GM23338 (cell line): ENCODE measurements at regions not wholly inside any gene's neighbourhood (a gene's known extent, or its start where the extent isn't known, plus 50 kb on each side); places are given as distances from the start of the nearest gene placed in this dataset.

Experiments
- ATAC-seq: fragments of 200-7000 bp; cut with Tn5 transposase; 3 replicates; pipeline ENCODE4 v1.9.1; 2020
- DNase-seq: peaks from one replicate; pipeline ENCODE4 v3.0.0-alpha.2; 2015; ENCODE audit warnings: low spot score
- H2AFZ ChIP-seq: fragments of 200-600 bp; sonication (generic); 2 replicates; pipeline ENCODE4 v1.8.0; 2016; ENCODE audit warnings: antibody characterized with exemption, mild to moderate bottlenecking, moderate library complexity
- H3F3A ChIP-seq: fragments of 200-600 bp; sonication (generic); replicated peaks from 2 replicates; pipeline ENCODE4 v1.8.0; 2017; ENCODE audit warnings: antibody characterized with exemption, mixed run types, low read depth
- H3K27ac ChIP-seq: fragments of 200-600 bp; sonication (generic); 2 replicates; pipeline ENCODE4 v1.6.1; 2016; ENCODE audit warnings: low read depth
- H3K27me3 ChIP-seq: fragments of 200-600 bp; sonication (generic); 2 replicates; pipeline ENCODE4 v1.8.0; 2016; ENCODE audit warnings: mild to moderate bottlenecking, mixed run types, moderate library complexity; ENCODE audit not compliant: insufficient read depth
- H3K36me3 ChIP-seq: fragments of 200-600 bp; sonication (generic); 2 replicates; pipeline ENCODE4 v1.8.0; 2016; ENCODE audit warnings: mild to moderate bottlenecking; ENCODE audit not compliant: insufficient read depth
- H3K4me1 ChIP-seq: fragments of 200-600 bp; sonication (generic); 2 replicates; pipeline ENCODE4 v1.8.0; 2016; ENCODE audit warnings: mild to moderate bottlenecking, moderate library complexity; ENCODE audit not compliant: insufficient read depth
- H3K4me2 ChIP-seq: fragments of 200-600 bp; sonication (generic); 2 replicates; pipeline ENCODE4 v1.7.1; 2017; ENCODE audit warnings: mixed run types
- H3K4me3 ChIP-seq: fragments of 200-600 bp; sonication (generic); 2 replicates; pipeline ENCODE4 v1.6.1; 2016; ENCODE audit warnings: mixed run types
- H3K79me2 ChIP-seq: fragments of 200-600 bp; sonication (generic); replicated peaks from 2 replicates; pipeline ENCODE4 v1.8.0; 2017; ENCODE audit warnings: mild to moderate bottlenecking; ENCODE audit not compliant: insufficient read depth
- H3K9me2 ChIP-seq: fragments of 200-600 bp; sonication (generic); 2 replicates; pipeline ENCODE4 v1.8.0; 2017; ENCODE audit not compliant: insufficient read depth
- H4K20me1 ChIP-seq: fragments of 200-600 bp; sonication (generic); replicated peaks from 2 replicates; pipeline ENCODE4 v1.8.0; 2017; ENCODE audit warnings: mild to moderate bottlenecking; ENCODE audit not compliant: insufficient read depth
- H3K27ac Mint-ChIP-seq: 2 replicates; pipeline ENCODE4 v1.8.0; 2020; ENCODE audit warnings: inconsistent platforms, mild to moderate bottlenecking, moderate library complexity, mixed read lengths
- H3K27me3 Mint-ChIP-seq: 3 replicates; pipeline ENCODE4 v1.8.0; 2022; ENCODE audit warnings: low read depth, mild to moderate bottlenecking, moderate library complexity, mixed read lengths, inconsistent platforms; ENCODE audit not compliant: insufficient read depth, poor library complexity
- H3K36me3 Mint-ChIP-seq: 3 replicates; pipeline ENCODE4 v1.8.0; 2021; ENCODE audit warnings: low read depth, mild to moderate bottlenecking, inconsistent platforms, moderate library complexity, mixed read lengths
- H3K4me1 Mint-ChIP-seq: 3 replicates; pipeline ENCODE4 v1.8.0; 2020; ENCODE audit warnings: mild to moderate bottlenecking, inconsistent platforms, mixed read lengths
- H3K4me3 Mint-ChIP-seq: 3 replicates; pipeline ENCODE4 v1.8.0; 2021; ENCODE audit warnings: moderate library complexity, mild to moderate bottlenecking, inconsistent platforms, mixed read lengths
- H3K9me3 Mint-ChIP-seq: 3 replicates; pipeline ENCODE4 v1.8.0; 2020; ENCODE audit warnings: moderate library complexity, mild to moderate bottlenecking, inconsistent platforms, mixed read lengths
- CREB1 ChIP-seq: fragments of 250-450 bp; sonication (Bioruptor Pico); IDR thresholded peaks from 2 replicates; pipeline ENCODE4 v1.5.0; 2020; ENCODE audit warnings: low read depth, mild to moderate bottlenecking, moderate library complexity
- ETS1 ChIP-seq: IDR thresholded peaks from 2 replicates; pipeline ENCODE4 v1.6.1; 2016; ENCODE audit warnings: antibody characterized with exemption
- EZH2phosphoT487 ChIP-seq: fragments of 200-600 bp; sonication (generic); IDR thresholded peaks from one replicate; pipeline ENCODE4 v1.8.1; 2018; ENCODE audit warnings: antibody characterized with exemption; ENCODE audit not compliant: unreplicated experiment
- POLR2AphosphoS5 ChIP-seq: IDR thresholded peaks from 2 replicates; pipeline ENCODE4 v1.6.1; 2016; ENCODE audit warnings: antibody characterized with exemption, low read depth
- REST ChIP-seq: IDR thresholded peaks from one replicate; pipeline ENCODE4 v1.6.1; 2018; ENCODE audit warnings: antibody characterized with exemption; ENCODE audit not compliant: unreplicated experiment
- STAT1 ChIP-seq: IDR thresholded peaks from one replicate; pipeline ENCODE4 v1.6.1; 2016; ENCODE audit warnings: antibody characterized with exemption; ENCODE audit not compliant: unreplicated experiment
- ZNF331 ChIP-seq: fragments of 250-450 bp; sonication (Bioruptor Pico); IDR thresholded peaks from 2 replicates; pipeline ENCODE4 v1.5.0; 2020; ENCODE audit warnings: low read depth, mild to moderate bottlenecking, moderate library complexity
- TF ChIP-seq, protein P1 (sequence below): fragments of 250-450 bp; sonication (Bioruptor Pico); IDR thresholded peaks from 2 replicates; pipeline ENCODE4 v1.5.0; 2020; ENCODE audit warnings: mild to moderate bottlenecking, moderate library complexity

DNA sequence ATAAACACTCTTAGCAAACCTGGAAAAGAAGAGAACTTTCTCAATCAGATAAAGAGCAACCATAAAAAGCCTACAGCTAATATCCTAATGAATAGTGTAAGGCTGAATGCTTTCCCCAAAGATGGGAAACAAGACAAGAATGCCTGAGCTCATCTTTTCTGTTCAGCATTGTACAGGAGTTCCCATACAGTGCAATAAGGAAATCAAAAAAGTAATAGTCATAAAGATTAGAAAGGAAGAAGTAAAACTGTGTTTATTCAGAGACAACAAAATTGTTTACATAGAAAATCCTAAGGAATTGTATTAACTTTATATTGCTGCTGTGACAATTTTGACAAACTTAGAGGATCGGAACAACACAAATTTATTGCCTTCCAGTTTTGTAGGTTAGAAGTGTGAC lies 330.7 kb upstream of the SLC24A2 start (continued):
- TF ChIP-seq, protein P1, sequence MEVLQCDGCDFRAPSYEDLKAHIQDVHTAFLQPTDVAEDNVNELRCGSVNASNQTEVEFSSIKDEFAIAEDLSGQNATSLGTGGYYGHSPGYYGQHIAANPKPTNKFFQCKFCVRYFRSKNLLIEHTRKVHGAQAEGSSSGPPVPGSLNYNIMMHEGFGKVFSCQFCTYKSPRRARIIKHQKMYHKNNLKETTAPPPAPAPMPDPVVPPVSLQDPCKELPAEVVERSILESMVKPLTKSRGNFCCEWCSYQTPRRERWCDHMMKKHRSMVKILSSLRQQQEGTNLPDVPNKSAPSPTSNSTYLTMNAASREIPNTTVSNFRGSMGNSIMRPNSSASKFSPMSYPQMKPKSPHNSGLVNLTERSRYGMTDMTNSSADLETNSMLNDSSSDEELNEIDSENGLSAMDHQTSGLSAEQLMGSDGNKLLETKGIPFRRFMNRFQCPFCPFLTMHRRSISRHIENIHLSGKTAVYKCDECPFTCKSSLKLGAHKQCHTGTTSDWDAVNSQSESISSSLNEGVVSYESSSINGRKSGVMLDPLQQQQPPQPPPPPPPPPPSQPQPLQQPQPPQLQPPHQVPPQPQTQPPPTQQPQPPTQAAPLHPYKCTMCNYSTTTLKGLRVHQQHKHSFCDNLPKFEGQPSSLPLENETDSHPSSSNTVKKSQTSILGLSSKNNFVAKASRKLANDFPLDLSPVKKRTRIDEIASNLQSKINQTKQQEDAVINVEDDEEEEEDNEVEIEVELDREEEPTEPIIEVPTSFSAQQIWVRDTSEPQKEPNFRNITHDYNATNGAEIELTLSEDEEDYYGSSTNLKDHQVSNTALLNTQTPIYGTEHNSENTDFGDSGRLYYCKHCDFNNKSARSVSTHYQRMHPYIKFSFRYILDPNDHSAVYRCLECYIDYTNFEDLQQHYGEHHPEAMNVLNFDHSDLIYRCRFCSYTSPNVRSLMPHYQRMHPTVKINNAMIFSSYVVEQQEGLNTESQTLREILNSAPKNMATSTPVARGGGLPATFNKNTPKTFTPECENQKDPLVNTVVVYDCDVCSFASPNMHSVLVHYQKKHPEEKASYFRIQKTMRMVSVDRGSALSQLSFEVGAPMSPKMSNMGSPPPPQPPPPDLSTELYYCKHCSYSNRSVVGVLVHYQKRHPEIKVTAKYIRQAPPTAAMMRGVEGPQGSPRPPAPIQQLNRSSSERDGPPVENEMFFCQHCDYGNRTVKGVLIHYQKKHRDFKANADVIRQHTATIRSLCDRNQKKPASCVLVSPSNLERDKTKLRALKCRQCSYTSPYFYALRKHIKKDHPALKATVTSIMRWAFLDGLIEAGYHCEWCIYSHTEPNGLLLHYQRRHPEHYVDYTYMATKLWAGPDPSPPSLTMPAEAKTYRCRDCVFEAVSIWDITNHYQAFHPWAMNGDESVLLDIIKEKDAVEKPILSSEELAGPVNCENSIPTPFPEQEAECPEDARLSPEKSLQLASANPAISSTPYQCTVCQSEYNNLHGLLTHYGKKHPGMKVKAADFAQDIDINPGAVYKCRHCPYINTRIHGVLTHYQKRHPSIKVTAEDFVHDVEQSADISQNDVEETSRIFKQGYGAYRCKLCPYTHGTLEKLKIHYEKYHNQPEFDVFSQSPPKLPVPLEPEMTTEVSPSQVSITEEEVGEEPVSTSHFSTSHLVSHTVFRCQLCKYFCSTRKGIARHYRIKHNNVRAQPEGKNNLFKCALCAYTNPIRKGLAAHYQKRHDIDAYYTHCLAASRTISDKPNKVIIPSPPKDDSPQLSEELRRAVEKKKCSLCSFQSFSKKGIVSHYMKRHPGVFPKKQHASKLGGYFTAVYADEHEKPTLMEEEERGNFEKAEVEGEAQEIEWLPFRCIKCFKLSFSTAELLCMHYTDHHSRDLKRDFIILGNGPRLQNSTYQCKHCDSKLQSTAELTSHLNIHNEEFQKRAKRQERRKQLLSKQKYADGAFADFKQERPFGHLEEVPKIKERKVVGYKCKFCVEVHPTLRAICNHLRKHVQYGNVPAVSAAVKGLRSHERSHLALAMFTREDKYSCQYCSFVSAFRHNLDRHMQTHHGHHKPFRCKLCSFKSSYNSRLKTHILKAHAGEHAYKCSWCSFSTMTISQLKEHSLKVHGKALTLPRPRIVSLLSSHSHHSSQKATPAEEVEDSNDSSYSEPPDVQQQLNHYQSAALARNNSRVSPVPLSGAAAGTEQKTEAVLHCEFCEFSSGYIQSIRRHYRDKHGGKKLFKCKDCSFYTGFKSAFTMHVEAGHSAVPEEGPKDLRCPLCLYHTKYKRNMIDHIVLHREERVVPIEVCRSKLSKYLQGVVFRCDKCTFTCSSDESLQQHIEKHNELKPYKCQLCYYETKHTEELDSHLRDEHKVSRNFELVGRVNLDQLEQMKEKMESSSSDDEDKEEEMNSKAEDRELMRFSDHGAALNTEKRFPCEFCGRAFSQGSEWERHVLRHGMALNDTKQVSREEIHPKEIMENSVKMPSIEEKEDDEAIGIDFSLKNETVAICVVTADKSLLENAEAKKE (CRISPR knock-in tag): no peak
- no peak for TF ChIP-seq EZH2phosphoT487

DNA sequence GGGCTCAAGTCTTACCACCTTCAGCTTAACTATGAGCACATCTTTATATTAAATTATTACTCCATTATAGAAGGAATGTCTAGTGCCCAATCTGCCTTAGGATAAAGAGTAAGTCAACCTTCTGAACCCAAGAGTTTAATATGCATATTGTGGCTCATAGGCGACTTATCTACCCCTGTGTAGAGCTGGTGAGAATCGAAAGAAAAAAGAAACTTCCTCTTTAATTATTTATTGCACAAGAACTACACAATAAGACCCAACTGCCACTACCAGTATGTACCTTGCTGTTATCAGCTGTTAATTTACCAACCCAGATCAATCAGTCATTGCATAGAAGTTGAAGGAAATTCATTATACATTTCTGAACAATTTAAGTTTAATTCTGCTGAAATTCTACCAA lies 329.1 kb upstream of the SLC24A2 start:
- Histone ChIP-seq H3K4me3 (no peak overlapping the region), H3K36me3 (no peaks in the 10 kb centered on the region), H3F3A (no peaks in the 10 kb centered on the region), H4K20me1 (no peaks in the 10 kb centered on the region), H3K79me2 (no peaks in the 10 kb centered on the region), H3K27ac (no peak overlapping the region), H2AFZ (no peak overlapping the region), H3K4me2 (no peak overlapping the region), H3K4me1 (no peaks in the 10 kb centered on the region), H3K27me3 (peaks cover 10% of the 10 kb centered on the region; the same call in 1 of the 2 replicates), H3K9me2 (no peaks in the 10 kb centered on the region)
- Mint-ChIP-seq H3K9me3 (peaks cover 17% of the 10 kb centered on the region), H3K27ac (no peak overlapping the region), H3K4me3 (no peak overlapping the region), H3K36me3 (peaks cover 17% of the 10 kb centered on the region), H3K27me3 (peaks cover 4% of the 10 kb centered on the region), H3K4me1 (peaks cover under 1% of the 10 kb centered on the region; the same call in 1 of the 3 replicates)
- ATAC-seq (no peak), DNase-seq (no peak)
- TF ChIP-seq ZNF331 (CRISPR knock-in tag): no peak
- no peak for TF ChIP-seq REST
- no peak for TF ChIP-seq ETS1
- no peak for TF ChIP-seq CREB1
- TF ChIP-seq POLR2AphosphoS5: no peak
- TF ChIP-seq STAT1: no peak
- no peak for TF ChIP-seq EZH2phosphoT487
